ELR (cell line): ENCODE measurements at regions not wholly inside any gene's neighbourhood (a gene's known extent, or its start where the extent isn't known, plus 50 kb on each side); places are given as distances from the start of the nearest gene placed in this dataset.

Experiments used
- DNase-seq: peaks from one replicate; pipeline ENCODE4 v3.0.0-alpha.2; 2015; ENCODE audit warnings: low read depth

DNA sequence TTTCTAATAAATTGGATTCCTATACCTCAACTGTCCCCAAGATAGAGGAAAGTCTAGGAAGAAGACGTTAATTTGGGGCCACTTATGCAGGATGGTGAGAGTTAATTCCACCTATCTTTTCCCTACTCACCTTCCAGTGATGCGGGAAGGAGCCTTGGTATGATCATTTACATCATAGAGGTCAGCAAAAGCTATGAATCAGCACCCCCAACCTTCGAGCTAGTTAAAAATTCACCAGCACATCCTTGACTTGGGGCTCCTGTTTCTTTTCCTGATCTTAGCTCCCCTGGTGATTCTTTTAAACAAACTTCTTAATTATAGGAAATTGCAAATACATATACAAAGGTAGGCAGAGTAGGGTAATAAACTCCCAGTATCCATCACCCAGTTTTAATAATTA, 366.6 kb downstream of the SOX2 start:
- DNase-seq = no peak

GRCh38 chr3:182078929-182079328, 367.2 kb downstream of the SOX2 start:
- no peak for DNase-seq

DNA sequence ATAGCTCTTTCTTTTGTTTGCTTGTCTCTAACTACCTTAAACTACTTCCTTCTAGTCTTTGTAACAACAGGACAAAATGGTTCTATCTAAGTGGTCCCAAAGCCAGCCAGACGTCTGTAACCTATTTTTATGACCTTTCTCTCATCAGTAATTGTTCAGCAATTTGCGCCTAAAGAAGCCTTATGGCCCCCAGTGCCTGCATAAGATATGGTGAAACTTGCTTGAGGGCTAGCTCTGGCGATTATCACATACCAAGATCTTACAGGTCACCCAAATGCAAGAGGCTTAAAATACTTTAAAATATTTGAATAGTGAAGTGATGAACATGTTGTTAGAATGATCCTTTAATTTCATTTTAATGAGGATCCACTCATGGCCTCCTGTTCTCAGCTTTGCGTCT, 369.4 kb downstream of the SOX2 start:
- no peak for DNase-seq

DNA sequence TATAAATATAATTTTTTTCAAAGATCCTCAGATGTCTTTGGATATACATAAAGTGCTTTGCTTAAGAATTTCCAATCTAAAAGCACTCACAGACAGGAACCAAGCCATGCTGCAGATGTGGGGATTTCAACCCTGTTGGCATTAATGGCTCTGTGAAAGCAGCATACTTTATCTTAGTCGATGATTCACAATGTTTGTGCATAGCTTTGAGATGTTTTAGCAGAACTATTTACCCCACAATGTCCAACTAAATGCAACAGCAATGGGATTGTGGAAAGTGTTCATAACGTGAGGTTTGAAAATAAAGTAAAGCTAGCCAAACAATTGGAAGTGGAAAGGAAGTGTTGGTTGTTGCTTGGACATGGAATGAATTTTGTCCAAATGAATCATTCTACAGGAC, 371.4 kb downstream of the SOX2 start:
- no peak for DNase-seq

- no peak for DNase-seq
These were observed 381.0 kb downstream of the SOX2 start for GRCh38 chr3:182092662-182093262.

GRCh38 chr3:182094321-182094720, 382.6 kb downstream of the SOX2 start:
- DNase-seq = no peak

DNA sequence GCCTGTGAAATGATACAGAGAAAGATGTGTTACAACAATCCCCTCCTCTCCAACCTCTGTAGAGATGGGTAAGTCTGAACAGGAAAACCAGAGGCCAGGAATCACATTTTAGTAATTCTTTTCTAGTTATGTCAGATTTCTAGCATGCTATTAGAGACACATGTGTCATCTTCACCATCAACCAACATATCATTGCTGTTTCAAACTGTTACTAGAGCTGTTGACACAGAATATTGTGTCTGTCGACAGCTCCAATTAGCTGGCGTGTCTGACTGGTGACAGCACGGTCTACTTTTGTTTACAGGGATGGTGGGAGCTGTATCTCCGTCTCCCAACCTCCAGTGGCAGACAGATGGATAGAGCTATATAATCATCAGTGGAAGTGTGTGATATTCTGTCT, 393.2 kb downstream of the SOX2 start:
- no peak for DNase-seq

GRCh38 chr3:182105875-182106274, 394.1 kb downstream of the SOX2 start:
- DNase-seq = peak; percentile 1

GRCh38 chr3:182108371-182108770, 396.6 kb downstream of the SOX2 start:
- DNase-seq = no peak

DNA sequence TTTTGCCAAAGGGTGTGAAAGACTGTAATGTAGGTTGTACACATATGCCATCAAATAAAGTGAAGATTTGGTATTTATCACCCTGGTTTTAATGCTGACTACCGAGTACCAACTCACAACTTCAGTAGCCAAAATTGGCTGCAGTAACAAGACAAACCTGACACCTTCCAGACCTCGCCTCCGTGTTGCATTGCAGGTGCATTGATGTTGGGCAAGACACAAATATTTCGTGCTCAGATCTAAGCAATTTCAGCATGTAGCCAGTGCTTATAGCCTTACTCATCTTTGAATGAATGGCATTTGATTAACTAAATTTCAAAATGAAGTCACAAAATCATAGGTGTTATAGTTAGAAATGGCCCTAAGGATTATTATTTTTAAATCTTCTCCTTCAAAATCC, 400.2 kb downstream of the SOX2 start:
- no peak for DNase-seq

DNA sequence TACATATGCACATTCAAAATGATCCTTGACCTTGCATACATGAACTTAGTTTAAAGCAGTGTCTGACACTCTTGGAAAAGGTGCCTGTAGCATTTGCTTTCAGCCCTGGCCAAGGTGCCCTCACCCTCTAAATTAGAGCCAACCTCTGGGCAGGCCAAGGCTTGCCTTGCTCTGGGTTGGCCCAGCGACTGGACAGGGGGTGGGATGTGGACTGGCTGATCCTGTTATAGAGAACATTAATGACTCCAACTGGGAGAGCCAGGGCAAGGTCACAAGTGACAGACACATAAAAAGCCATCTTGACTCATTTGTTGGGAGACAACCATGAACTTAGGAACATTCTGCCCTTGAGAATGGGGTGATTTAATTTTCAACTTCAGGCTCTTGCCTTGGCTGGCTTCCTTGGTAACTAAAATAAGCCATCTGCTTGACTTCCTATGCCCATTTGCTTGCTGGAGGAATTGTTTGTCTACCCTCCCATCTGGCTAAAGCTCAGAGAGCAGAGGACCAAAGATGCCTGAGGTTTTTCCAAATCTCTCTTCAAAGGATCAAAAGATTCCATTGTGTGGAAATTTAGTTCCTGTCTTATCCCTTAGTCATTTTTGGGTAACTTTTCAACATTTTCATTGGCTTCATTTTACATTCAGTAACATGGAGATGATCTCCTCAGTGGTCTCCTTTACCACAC, 403.7 kb downstream of the SOX2 start:
- no peak for DNase-seq

DNA sequence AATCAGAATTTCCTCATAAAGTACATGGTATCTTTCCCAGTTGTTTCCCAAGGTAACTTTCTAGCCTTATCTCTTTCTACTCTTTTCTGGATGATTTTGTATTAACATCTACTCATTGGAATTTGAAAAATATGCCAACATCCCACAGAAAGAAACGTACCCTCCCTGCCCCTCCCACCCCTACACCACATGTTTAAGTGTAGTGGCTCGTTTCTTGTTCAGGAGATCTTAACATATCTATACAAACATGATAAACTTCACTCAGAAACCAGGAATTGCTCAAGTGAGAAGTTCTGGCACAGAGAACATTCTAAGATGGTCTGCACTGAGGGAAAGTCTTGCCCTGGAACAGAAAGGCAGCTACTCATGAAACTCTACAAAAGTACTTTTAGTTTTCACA, 404.7 kb downstream of the SOX2 start:
- DNase-seq = no peak

GRCh38 chr3:182117131-182117530, 405.4 kb downstream of the SOX2 start:
- no peak for DNase-seq

GRCh38 chr3:182117583-182117982, 405.9 kb downstream of the SOX2 start:
- DNase-seq = no peak

GRCh38 chr3:182118066-182118465, 406.3 kb downstream of the SOX2 start:
- DNase-seq = no peak

- no peak for DNase-seq
These were observed 409.7 kb downstream of the SOX2 start for GRCh38 chr3:182121401-182121800.

DNA sequence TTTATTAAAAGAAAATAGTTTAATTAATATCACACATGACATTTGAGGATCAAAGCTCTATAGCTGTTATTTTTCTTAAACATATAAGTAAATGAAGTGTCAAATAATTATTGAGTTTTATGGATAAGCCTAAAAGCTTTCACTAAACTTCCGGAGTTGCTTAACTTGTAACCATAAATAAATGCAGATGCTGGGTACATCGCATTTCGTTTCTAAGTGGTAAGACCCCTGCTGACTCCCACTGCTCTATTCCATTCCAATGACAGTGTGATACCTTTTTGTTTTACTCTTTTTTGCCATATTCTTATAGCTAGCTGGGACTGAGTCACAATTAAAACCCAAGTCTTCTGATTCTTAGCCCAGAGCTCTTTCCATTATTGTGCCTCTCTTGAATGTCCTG, 411.1 kb downstream of the SOX2 start:
- no peak for DNase-seq

- no peak for DNase-seq
These were observed 412.5 kb downstream of the SOX2 start for GRCh38 chr3:182124187-182124586.

DNA sequence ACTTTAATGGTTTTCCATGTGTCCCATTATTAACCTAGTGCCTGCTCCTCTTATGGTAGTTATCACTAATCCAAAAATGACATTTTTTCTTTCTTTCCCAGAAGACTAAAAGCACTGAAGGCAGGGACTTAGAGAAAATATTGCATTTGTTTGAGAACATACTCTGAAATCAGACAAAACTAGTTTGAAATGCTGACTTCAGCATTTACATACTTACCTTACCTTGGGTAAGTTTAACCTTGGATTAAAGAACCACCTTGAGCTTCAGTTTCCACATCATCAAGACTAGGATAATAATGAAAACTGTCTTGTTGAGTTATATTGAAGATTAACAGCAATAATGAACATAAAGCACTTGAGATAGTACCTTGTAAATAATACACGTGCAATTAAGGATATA, 413.0 kb downstream of the SOX2 start:
- DNase-seq = no peak

GRCh38 chr3:182129740-182130139, 418.0 kb downstream of the SOX2 start:
- no peak for DNase-seq

GRCh38 chr3:182133752-182134151, 422.0 kb downstream of the SOX2 start:
- no peak for DNase-seq

- DNase-seq = no peak
These were observed 423.3 kb downstream of the SOX2 start for GRCh38 chr3:182135056-182135455.

DNA sequence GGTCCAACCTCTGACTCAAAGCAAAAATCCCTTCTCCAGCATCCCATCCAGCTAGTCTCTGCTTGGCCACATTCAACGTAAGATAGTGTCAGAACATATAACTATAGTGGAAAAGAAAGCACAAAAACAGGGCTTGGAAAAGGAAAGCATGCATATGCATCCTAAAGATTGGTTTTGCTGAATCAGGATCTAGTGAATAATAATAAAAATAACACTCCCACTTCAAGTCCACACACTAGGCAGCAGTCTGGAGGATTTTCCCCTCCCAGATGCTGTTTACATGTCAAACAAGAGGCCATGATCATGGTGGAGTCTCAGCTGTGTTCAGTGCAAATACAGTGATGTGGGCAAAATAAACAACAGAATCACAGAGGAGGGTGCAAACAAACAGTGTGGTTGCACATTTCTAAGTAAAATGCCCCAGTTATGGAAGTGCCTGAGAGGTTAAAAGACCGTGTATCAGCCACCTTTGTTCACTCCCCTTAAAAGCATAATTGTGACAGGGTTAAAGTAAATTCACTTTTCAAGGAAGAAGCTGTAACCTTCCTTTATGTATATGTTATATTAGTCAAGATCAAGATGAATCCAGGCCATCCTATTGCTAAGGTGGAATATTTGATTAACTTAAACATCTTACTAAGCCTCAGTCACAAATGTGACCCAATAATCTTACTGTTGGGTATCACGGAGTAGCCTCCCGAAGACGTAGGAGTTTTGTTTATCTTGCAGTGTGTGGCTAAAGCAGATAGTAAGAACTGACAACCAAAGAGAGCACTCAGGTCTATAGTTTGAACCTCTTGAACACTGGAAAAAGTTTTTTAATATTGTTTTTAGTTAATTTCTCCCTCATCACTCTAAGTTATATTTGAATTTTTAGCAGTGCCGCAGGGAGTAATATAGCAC, 424.5 kb downstream of the SOX2 start:
- DNase-seq = no peak
